GM04503 (cell line): ENCODE measurements at regions not wholly inside any gene's neighbourhood (a gene's known extent, or its start where the extent isn't known, plus 50 kb on each side); places are given as distances from the start of the nearest gene placed in this dataset.

Source experiments
- DNase-seq: peaks from one replicate; pipeline ENCODE4 v3.0.0-alpha.2; 2012; ENCODE audit warnings: low read depth

- no peak for DNase-seq
These were observed 201.0 kb upstream of the NEIL3 start for GRCh38 chr4:177108708-177109107.

GRCh38 chr4:177109769-177110168 is 199.9 kb upstream of the NEIL3 start:
- no peak for DNase-seq

DNA sequence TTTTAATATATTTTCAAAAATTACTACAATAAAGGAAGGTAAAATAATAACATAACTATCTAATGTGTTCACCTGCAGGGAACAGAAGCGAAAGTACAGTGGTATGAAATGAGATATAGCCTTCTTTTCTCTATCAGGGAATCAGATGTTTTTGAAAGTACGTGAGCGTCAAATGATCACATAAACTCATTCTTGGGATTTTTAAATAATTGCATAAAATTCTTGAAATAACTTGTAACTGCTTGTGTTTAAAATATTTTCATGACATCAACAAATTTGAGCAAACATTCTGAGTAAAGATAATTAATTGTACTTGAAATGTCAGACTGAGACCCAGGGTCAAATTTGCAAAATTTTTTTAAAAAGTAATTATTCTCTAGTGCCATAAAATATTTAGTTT is 193.5 kb upstream of the NEIL3 start:
- DNase-seq: no peak

DNA sequence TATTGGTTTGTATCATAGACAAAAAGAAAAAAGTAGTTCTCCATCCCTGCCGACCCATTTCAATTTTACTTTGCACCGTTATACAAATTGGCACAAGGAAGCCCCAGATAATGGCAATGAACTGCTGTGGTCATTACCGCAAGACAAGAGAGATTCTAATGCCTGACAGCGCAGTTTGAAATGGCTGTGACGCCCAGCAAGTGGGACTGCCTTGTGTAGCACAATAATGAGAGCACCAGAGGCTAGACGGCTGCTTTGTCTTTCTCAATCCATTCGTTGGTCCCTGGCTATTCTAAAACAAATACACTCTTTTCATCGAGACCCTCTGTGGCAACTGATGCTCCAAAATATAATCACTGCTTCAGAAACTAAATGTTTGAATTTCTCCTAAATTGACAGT is 192.4 kb upstream of the NEIL3 start:
- DNase-seq: no peak

DNA sequence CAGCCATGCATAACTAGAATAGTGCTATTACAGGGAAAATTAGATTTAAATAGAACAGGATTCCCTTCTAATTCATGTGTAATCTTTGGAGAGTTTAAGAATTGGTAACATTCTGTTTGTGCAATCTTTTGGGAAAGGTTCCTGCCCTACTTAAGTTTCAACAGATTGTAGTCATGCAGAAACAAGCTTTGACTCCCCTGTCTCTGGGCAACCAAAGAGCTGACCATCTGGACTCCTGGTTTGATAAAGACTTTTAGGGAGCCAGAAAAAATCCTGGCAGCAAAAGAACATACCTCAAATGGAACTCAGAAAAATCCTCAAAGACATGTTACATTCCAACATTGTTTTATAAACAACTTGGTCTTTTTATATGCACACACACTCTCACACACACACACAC is 191.1 kb upstream of the NEIL3 start:
- DNase-seq: peak; percentile 99

DNA sequence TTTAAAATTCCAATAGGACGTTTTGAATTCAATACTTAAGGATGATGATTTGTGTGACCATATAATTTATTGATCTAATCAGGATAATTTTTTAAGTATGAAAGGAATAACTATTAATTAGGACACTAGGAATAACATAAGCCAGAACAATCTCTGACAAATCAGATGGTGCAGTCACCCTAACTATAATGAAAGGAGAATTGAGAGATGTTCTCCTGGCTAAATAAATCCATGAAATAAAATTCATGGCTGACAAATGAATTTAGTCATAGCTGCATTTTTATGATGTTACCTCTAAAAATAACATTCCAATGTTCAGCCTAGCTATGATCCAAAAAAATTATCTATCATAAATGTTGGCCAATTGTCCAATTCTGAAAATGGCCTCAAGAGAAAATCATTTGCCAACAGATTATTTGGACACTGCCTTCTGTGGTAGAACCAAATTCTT is 190.6 kb upstream of the NEIL3 start:
- DNase-seq: peak; percentile 68

DNA sequence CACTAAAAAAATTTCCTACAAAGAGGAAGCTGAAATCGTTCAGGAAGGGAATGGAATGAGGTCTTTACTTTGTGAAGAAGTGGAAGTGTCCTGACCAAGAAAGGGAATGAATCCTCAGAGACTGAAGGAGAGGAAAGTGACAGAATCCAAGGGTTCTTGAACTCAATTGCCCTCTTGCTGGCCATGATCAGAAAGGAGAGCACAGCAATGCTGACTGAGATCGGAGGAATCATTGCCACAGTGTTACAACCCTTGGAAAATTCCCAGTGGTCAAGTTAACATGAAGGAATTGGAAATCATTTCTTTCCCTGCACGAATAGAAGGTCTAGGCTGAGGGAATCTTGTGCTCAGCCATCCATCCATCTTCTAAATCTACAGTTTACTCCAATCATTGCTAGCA is 190.0 kb upstream of the NEIL3 start:
- DNase-seq: peak; percentile 50

GRCh38 chr4:177123811-177124210 is 185.9 kb upstream of the NEIL3 start:
- no peak for DNase-seq

- peak; percentile 24 for DNase-seq
These were observed 185.2 kb upstream of the NEIL3 start for GRCh38 chr4:177124349-177125064.

GRCh38 chr4:177125656-177126055 is 184.0 kb upstream of the NEIL3 start:
- no peak for DNase-seq

DNA sequence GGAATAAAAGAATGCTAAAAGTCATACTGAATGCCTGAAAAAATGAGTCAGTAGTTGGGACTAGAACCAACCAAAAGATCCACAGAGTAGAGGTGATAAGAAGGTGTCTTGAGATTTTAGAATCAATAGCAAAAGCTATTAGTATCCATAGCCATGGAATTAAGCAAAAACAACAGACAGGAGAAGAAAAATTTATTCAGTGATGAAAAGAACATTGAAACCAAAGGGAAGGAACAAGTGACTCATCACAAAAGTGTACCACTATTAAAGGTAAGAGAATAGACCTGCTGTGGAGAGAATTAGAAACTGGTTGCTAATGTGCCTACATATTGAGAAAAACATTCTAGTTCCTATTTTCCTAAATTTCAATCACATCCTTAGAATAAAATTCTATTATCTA is 182.0 kb upstream of the NEIL3 start:
- no peak for DNase-seq

- peak; percentile 16 for DNase-seq
These were observed 181.4 kb upstream of the NEIL3 start for GRCh38 chr4:177128306-177128705.

DNA sequence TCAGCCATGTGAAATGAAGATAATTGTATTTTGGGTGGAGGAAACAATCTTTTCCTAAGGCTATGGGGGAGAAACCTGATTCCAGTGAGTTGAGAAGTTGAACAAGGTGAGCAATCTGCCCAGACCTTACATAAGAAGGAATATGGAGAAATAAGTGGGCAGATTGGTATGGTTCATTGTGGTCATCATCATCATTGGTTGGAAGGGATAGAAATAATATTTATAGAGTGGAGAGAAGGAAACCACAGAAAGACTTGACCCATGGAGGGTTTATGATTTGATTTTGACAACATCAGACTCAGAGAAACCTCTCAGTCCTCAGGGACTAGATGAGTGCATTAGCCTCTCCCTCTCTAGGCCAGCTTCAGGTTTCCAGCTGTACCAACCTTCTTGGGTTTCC is 177.9 kb upstream of the NEIL3 start:
- DNase-seq: no peak

DNA sequence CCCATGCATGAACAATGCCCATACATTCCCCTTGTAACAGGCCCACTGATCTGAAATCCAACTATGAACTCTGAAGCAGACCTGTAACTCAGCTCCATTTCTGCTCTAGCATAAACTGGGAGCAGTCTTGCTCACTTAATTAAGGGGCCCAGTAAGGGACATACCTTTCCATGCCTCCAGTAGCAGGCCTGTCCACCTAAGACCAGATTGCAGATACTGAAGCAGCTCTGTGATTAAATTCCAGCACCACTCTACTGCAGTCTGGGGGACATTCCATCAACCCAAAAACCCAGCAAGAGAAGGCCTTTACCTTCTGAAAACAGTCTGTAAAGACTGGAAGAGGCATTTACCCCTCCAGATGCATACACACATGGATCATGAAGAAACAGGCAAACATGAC is 162.0 kb upstream of the NEIL3 start:
- no peak for DNase-seq

DNA sequence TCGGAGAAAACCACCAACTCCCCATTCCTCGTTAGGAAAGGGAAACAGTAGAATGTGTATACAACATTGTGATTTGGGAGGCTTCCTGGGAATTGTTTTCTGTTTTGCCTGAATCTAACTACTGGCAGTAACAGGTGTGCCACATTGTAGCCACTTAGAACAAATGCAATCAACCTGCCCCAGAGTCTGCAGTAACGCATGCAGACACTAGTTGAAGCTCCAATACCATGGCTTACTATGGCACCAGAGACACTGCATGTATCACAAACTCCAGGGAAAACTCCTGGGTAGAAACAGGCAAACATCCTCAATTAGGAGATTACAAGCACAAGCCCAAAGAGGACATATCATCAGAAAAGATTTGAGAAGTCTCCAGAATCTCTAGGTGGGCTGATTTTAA is 154.2 kb upstream of the NEIL3 start:
- DNase-seq: no peak

DNA sequence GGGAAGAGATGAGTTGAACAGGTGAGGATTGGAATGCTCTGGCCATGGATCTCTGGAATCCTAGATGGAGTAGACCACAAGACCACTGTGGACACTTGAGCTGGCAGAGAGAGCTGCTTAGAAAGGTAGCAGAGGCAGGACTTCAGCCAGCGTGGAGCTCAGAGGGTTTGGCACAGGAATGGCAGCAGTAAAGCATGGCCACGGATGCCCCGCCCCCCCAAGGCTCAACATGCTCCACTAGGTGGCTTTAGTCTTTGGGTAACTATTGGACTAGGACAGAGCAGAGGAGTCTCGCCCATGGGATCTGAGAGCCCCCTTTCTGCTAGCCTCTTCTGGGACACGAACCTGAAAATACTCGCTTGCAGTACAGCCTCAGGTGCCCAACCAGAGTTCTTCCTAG is 150.1 kb upstream of the NEIL3 start:
- no peak for DNase-seq

GRCh38 chr4:177161781-177162180 is 147.9 kb upstream of the NEIL3 start:
- no peak for DNase-seq

DNA sequence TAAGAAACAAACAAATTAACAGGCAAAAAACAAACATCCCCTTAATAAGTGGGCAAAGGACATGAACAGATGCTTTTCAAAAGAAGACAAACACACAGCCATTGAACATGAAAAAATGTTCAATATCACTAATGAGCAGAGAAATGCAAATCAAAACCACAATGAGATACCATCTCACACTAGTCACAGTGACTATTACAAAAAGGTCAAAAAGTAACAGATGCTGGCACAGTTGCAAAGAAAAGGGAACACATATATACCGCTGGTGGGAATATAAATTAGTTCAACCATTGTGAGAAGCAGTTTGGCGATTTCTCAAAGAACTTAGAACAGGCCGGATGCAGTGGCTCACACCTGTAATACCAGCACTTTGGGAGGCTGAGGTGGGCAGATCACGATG is 146.1 kb upstream of the NEIL3 start:
- no peak for DNase-seq

GRCh38 chr4:177171588-177171987 is 138.1 kb upstream of the NEIL3 start:
- no peak for DNase-seq

- DNase-seq: no peak
These were observed 134.2 kb upstream of the NEIL3 start for GRCh38 chr4:177175473-177175872.

DNA sequence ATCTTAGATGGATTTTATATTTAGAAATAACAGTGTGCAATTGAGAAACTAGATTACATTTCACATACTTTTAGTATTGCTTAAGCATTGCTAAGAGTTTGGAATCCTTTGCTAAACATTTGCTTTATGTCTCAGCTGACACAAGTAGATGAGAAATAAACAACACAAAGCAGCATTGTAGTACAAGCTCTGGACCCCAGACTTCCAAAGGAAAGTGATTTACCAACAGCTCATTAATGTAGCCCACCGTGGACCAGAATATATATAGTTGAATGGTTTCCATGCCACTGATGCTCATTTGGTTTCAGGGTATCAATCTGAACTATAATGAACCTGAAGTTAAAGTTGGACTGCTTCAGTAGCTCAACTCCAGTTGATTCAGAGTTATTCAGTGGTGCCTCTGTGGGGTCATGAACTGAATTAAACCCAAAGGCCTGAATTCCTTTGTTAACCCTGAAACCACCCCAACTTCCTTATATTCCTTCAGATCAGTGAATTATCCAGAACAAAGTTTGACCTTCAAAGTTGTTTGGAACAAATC is 132.1 kb upstream of the NEIL3 start:
- peak; percentile 72 for DNase-seq

DNA sequence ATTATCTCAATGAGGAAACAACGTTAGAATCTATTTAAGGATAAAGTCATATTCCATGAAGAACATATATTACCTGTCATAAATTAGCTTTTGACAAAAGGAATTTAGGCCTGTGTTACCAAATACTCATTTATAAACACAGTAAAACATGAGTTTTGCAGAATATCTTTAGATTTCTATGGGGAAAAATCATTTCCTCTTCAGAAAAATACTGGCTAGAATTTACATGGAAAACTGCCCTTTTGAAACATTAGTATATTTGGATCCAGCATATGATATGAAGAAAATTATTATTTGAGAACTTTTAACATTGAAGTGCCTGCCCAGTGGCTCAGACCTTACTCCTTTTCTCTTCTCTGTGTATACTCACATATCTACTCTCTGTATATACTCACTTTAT is 131.4 kb upstream of the NEIL3 start:
- no peak for DNase-seq

DNA sequence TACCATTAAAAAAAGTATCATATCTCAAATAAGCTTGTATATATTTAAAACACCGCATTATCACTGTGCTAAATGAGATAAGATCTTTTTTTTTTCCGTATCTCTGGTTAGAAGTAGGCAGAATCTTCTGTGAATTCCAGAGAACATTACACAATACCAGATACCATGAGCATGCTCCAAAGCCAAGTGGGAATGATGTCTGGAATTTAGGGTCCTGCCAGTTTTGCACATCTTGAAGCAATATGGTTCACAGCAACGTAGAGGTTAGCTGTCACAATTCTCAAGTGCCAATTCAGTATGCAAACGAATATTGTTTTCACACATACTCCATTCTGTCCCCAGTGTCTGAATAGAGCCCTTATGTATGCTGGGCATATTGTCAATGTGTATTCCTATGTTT is 127.5 kb upstream of the NEIL3 start:
- DNase-seq: peak; percentile 66

GRCh38 chr4:177182728-177183127 is 126.9 kb upstream of the NEIL3 start:
- DNase-seq: no peak
